ENCODE measurements at regions not wholly inside any gene's neighbourhood (a gene's known extent, or its start where the extent isn't known, plus 50 kb on each side); places are given as distances from the start of the nearest gene placed in this dataset.

DNA sequence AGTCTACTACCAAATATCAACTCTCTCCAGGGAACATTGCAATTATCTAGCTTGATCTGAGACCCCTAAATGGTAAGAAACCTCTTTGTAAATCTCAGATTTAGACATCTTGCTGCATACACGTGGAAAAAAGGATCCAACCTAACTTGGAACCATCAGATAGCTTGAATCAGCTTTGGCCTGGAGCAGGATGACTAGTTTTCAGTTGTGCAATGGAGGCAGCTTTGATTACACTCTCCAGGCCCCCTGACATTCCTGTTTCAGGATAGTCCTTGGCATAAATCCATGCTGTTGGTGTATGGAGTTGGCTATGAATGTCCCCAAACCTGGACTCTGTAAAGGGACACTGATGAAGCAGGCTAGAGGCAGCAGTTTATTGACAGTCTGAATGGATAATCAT lies 1061.9 kb upstream of the TENM3 start:
- H3K4me2 ChIP-seq (ENCODE audit: control insufficient read depth, insufficient read depth) = no peak overlapping the region
- H3K9me3 ChIP-seq (replicated peaks; ENCODE audit: control insufficient read depth, insufficient read depth, low read length) = no peaks in the 10 kb centered on the region
- no peak for ATAC-seq
- ChIA-PET SMC1A (ENCODE audit: uncharacterized antibody, unreplicated experiment) (no interaction called here), CTCF (no interaction called here), RAD21 (ENCODE audit: unreplicated experiment) (no interaction called here), POLR2A (no interaction called here)
- H3K27ac ChIP-seq (ENCODE audit: control insufficient read depth, insufficient read depth) = no peak overlapping the region
- H3K9ac ChIP-seq (ENCODE audit: control insufficient read depth, insufficient read depth, low read length) = no peak overlapping the region
- H3K27me3 ChIP-seq (replicated peaks in 1 of 2; ENCODE audit: control insufficient read depth in 2 of 2, insufficient read depth in 2 of 2, low read length in 1 of 2) = no peaks in the 10 kb centered on the region
- intact Hi-C loops (cut with micrococcal nuclease; ENCODE audit: unreplicated experiment) = no loop called here
- no peaks in the 10 kb centered on the region for H3K36me3 ChIP-seq (ENCODE audit: control insufficient read depth in 2 of 2, insufficient read depth in 2 of 2, low read length in 1 of 2)
- TF ChIP-seq NFYA (IDR thresholded peaks at IDR 0.05; ENCODE audit: borderline replicate concordance, low read depth, low read length) (no peak), BMI1 (IDR thresholded peaks at IDR 0.05; ENCODE audit: borderline replicate concordance) (no peak), JUND (IDR thresholded peaks at IDR 0.05; ENCODE audit: low read depth, low read length) (no peak), IRF4 (IDR thresholded peaks at IDR 0.05; ENCODE audit: low read depth, low read length) (no peak), PML (IDR thresholded peaks at IDR 0.05; ENCODE audit: low read length) (no peak), MYB (IDR thresholded peaks at IDR 0.05; ENCODE audit: borderline replicate concordance, low read depth, low read length) (no peak), PAX8 (IDR thresholded peaks at IDR 0.05) (no peak), EZH2 (IDR thresholded peaks at IDR 0.05; ENCODE audit: borderline replicate concordance, control insufficient read depth, low read depth, low read length) (no peak), SMC3 (IDR thresholded peaks at IDR 0.05; ENCODE audit: borderline replicate concordance, low read length) (no peak), NFIC (IDR thresholded peaks at IDR 0.05; ENCODE audit: low read depth, low read length) (no peak), HDAC2 (IDR thresholded peaks at IDR 0.05) (no peak), KDM1A (IDR thresholded peaks at IDR 0.05; ENCODE audit: borderline replicate concordance) (no peak), HCFC1 (IDR thresholded peaks at IDR 0.05; ENCODE audit: low read length) (no peak), MEF2A (IDR thresholded peaks at IDR 0.05; ENCODE audit: insufficient read depth, low read depth, low read length) (no peak)
- TF ChIP-seq, protein P1, sequence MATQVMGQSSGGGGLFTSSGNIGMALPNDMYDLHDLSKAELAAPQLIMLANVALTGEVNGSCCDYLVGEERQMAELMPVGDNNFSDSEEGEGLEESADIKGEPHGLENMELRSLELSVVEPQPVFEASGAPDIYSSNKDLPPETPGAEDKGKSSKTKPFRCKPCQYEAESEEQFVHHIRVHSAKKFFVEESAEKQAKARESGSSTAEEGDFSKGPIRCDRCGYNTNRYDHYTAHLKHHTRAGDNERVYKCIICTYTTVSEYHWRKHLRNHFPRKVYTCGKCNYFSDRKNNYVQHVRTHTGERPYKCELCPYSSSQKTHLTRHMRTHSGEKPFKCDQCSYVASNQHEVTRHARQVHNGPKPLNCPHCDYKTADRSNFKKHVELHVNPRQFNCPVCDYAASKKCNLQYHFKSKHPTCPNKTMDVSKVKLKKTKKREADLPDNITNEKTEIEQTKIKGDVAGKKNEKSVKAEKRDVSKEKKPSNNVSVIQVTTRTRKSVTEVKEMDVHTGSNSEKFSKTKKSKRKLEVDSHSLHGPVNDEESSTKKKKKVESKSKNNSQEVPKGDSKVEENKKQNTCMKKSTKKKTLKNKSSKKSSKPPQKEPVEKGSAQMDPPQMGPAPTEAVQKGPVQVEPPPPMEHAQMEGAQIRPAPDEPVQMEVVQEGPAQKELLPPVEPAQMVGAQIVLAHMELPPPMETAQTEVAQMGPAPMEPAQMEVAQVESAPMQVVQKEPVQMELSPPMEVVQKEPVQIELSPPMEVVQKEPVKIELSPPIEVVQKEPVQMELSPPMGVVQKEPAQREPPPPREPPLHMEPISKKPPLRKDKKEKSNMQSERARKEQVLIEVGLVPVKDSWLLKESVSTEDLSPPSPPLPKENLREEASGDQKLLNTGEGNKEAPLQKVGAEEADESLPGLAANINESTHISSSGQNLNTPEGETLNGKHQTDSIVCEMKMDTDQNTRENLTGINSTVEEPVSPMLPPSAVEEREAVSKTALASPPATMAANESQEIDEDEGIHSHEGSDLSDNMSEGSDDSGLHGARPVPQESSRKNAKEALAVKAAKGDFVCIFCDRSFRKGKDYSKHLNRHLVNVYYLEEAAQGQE (IDR thresholded peaks at IDR 0.05; ENCODE audit: low read depth, low read length) = no peak
- TF ChIP-seq, protein P2, sequence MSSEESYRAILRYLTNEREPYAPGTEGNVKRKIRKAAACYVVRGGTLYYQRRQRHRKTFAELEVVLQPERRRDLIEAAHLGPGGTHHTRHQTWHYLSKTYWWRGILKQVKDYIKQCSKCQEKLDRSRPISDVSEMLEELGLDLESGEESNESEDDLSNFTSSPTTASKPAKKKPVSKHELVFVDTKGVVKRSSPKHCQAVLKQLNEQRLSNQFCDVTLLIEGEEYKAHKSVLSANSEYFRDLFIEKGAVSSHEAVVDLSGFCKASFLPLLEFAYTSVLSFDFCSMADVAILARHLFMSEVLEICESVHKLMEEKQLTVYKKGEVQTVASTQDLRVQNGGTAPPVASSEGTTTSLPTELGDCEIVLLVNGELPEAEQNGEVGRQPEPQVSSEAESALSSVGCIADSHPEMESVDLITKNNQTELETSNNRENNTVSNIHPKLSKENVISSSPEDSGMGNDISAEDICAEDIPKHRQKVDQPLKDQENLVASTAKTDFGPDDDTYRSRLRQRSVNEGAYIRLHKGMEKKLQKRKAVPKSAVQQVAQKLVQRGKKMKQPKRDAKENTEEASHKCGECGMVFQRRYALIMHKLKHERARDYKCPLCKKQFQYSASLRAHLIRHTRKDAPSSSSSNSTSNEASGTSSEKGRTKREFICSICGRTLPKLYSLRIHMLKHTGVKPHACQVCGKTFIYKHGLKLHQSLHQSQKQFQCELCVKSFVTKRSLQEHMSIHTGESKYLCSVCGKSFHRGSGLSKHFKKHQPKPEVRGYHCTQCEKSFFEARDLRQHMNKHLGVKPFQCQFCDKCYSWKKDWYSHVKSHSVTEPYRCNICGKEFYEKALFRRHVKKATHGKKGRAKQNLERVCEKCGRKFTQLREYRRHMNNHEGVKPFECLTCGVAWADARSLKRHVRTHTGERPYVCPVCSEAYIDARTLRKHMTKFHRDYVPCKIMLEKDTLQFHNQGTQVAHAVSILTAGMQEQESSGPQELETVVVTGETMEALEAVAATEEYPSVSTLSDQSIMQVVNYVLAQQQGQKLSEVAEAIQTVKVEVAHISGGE (CRISPR knock-in tag; IDR thresholded peaks at IDR 0.05) = no peak
- TF ChIP-seq, protein P3, sequence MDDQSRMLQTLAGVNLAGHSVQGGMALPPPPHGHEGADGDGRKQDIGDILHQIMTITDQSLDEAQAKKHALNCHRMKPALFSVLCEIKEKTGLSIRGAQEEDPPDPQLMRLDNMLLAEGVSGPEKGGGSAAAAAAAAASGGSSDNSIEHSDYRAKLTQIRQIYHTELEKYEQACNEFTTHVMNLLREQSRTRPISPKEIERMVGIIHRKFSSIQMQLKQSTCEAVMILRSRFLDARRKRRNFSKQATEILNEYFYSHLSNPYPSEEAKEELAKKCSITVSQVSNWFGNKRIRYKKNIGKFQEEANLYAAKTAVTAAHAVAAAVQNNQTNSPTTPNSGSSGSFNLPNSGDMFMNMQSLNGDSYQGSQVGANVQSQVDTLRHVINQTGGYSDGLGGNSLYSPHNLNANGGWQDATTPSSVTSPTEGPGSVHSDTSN (IDR thresholded peaks at IDR 0.05; ENCODE audit: insufficient replicate concordance, low read depth, low read length) = no peak
- TF ChIP-seq, protein P4, sequence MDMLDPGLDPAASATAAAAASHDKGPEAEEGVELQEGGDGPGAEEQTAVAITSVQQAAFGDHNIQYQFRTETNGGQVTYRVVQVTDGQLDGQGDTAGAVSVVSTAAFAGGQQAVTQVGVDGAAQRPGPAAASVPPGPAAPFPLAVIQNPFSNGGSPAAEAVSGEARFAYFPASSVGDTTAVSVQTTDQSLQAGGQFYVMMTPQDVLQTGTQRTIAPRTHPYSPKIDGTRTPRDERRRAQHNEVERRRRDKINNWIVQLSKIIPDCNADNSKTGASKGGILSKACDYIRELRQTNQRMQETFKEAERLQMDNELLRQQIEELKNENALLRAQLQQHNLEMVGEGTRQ (IDR thresholded peaks at IDR 0.05; ENCODE audit: borderline replicate concordance, low read depth, low read length) = no peak
- H2AFZ ChIP-seq (ENCODE audit: control insufficient read depth, low read depth, low read length) = no peak overlapping the region
- whole genome bisulfite sequencing (ENCODE audit: insufficient coverage, insufficient replicate concordance, low lambda C conversion rate, missing lambda C conversion rate) = 0% methylated on average over 1 of the region's 1 CpG
- no peak for DNase-seq (ENCODE audit: low read depth, low spot score)
- no peaks in the 10 kb centered on the region for H3K4me1 ChIP-seq (ENCODE audit: control insufficient read depth, insufficient read depth, low read length)
- no peaks in the 10 kb centered on the region for H3K79me2 ChIP-seq (ENCODE audit: control insufficient read depth, insufficient read depth, low read length)
- BruUV-seq (replicated peaks) = no TSS peak
- H4K20me1 ChIP-seq (ENCODE audit: control insufficient read depth, insufficient read depth) = no peaks in the 10 kb centered on the region
- in situ Hi-C loops (cut with MboI) = no loop called here
- H3K4me3 ChIP-seq = no peak overlapping the region
- no peak for FAIRE-seq

Measured in GM12878 (cell line).